H1 (cell line): ENCODE measurements at regions not wholly inside any gene's neighbourhood (a gene's known extent, or its start where the extent isn't known, plus 50 kb on each side); places are given as distances from the start of the nearest gene placed in this dataset.

ENCODE experiments used
- EP300 ChIP-seq, 2 experiments: IDR thresholded peaks; 1 replicate in 1 of 2; 2 replicates in 1 of 2; pipeline ENCODE4 v1.6.1; 2011 to 2012; ENCODE audit warnings: low read depth in 2 of 2, low read length in 2 of 2, mild to moderate bottlenecking in 2 of 2, borderline replicate concordance in 1 of 2, inconsistent platforms in 1 of 2, moderate library complexity in 1 of 2
- POLR2A ChIP-seq, 2 experiments: IDR thresholded peaks; 1 replicate in 1 of 2; 2 replicates in 1 of 2; pipeline ENCODE4 v1.6.1; 2011; ENCODE audit warnings: low read depth in 2 of 2, low read length in 2 of 2, mild to moderate bottlenecking in 2 of 2; ENCODE audit errors: control extremely low read depth in 1 of 2
- POLR2AphosphoS5 ChIP-seq: IDR thresholded peaks from 2 replicates; pipeline ENCODE4 v1.6.1; 2011; ENCODE audit warnings: low read depth, low read length
- RNF2 ChIP-seq: fragments of 200-900, 300-1000 bp; sonication (generic); IDR thresholded peaks from 2 replicates; pipeline ENCODE4 v1.7.1; 2016; ENCODE audit warnings: borderline replicate concordance, low read depth, mild to moderate bottlenecking, antibody characterized with exemption, low read length; ENCODE audit not compliant: poor library complexity, severe bottlenecking; ENCODE audit errors: missing control alignments
- ZNF274 ChIP-seq: IDR thresholded peaks from 2 replicates; pipeline ENCODE4 v1.7.0; 2012; ENCODE audit warnings: low read length, borderline replicate concordance; ENCODE audit errors: extremely low read depth
- TF ChIP-seq, protein P1 (sequence below): IDR thresholded peaks from 2 replicates; pipeline ENCODE4 v1.6.1; 2012; ENCODE audit warnings: inconsistent platforms
- TF ChIP-seq, protein P2 (sequence below), 3 experiments: IDR thresholded peaks; 1 replicate in 2 of 3; 2 replicates in 1 of 3; pipeline versions ENCODE4 v1.5.1 to v1.6.1; 2011; ENCODE audit warnings: low read length in 3 of 3, mild to moderate bottlenecking in 3 of 3, inconsistent platforms in 2 of 3, low read depth in 1 of 3, moderate library complexity in 1 of 3; ENCODE audit not compliant: insufficient read depth in 1 of 3; ENCODE audit errors: control extremely low read depth in 1 of 3

DNA sequence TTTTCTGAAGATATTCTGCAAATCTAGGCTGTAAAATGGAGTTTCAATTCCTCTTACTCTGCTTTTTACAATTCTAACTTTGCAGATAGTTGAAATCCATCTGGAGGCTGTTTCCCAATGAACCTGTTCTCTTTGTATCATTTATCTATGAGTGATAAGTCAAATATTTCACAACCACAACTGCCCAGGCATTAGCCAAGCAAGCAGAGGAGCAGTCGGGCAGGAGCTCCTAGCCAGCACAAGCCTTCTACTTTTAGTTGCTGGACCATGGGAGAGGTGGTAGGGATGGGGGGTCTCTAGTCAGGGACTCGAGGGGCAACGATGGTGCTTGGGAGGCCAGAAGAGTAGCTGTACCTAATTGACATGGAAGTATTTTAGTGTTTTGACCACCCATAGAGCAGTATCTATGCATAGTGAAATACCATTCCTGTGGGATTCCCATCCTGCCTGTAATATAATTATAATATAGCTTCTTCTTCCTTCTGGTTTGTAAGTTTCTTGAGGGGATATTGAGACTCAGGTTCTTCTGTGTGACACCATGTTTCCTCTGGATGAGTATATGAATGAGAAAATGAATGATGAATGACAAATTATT is 353.5 kb upstream of the IL12A start:
- TF ChIP-seq ZNF274 (no peak), POLR2AphosphoS5 (no peak), RNF2 (no peak), POLR2A (IDR thresholded peaks at IDR 0.05; ENCODE audit: control extremely low read depth in 1 of 2, low read depth in 2 of 2, low read length in 2 of 2) (no peak), EP300 (IDR thresholded peaks at IDR 0.05; ENCODE audit: borderline replicate concordance in 1 of 2, low read depth in 2 of 2, low read length in 2 of 2) (no peak)
- TF ChIP-seq, protein P1, sequence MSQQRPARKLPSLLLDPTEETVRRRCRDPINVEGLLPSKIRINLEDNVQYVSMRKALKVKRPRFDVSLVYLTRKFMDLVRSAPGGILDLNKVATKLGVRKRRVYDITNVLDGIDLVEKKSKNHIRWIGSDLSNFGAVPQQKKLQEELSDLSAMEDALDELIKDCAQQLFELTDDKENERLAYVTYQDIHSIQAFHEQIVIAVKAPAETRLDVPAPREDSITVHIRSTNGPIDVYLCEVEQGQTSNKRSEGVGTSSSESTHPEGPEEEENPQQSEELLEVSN, result no peak
- TF ChIP-seq, protein P2, sequence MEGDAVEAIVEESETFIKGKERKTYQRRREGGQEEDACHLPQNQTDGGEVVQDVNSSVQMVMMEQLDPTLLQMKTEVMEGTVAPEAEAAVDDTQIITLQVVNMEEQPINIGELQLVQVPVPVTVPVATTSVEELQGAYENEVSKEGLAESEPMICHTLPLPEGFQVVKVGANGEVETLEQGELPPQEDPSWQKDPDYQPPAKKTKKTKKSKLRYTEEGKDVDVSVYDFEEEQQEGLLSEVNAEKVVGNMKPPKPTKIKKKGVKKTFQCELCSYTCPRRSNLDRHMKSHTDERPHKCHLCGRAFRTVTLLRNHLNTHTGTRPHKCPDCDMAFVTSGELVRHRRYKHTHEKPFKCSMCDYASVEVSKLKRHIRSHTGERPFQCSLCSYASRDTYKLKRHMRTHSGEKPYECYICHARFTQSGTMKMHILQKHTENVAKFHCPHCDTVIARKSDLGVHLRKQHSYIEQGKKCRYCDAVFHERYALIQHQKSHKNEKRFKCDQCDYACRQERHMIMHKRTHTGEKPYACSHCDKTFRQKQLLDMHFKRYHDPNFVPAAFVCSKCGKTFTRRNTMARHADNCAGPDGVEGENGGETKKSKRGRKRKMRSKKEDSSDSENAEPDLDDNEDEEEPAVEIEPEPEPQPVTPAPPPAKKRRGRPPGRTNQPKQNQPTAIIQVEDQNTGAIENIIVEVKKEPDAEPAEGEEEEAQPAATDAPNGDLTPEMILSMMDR (IDR thresholded peaks at IDR 0.05; ENCODE audit: control extremely low read depth in 1 of 3, insufficient read depth in 1 of 3, low read depth in 1 of 3, low read length in 3 of 3), result no peak
